SK-N-SH (cell line): ENCODE measurements at regions not wholly inside any gene's neighbourhood (a gene's known extent, or its start where the extent isn't known, plus 50 kb on each side); places are given as distances from the start of the nearest gene placed in this dataset.

ENCODE experiments used
- CTCF ChIA-PET: fragments of 300-600, 350-600 bp; formaldehyde crosslinking; extraction: SDS; loops from one replicate; lab custom pipeline; 2021; lab: Yijun Ruan, JAX
- POLR2A ChIA-PET: fragments of 350-600 bp; sonication (Branson Sonifier 250); formaldehyde crosslinking; extraction: SDS; loops from one replicate; lab custom pipeline; 2020; ENCODE audit warnings: antibody characterized with exemption, inconsistent platforms; lab: Yijun Ruan, JAX
- DNase-seq: peaks from one replicate; pipeline ENCODE4 v3.0.0; 2012
- H2AFZ ChIP-seq: fragments of 200-600 bp; sonication (generic); 2 replicates; pipeline ENCODE4 v1.8.1; 2016; ENCODE audit warnings: antibody characterized with exemption, mild to moderate bottlenecking, low read depth
- H3F3A ChIP-seq: fragments of 200-600 bp; sonication (generic); replicated peaks from 2 replicates; pipeline ENCODE3; 2016; ENCODE audit warnings: antibody characterized with exemption, mild to moderate bottlenecking; ENCODE audit not compliant: insufficient read depth
- H3K27ac ChIP-seq, 2 experiments: fragments of 200-500 bp in 1 of 2; fragments of 200-600 bp in 1 of 2; sonication (Bioruptor generic) in 1 of 2; sonication (generic), shearing (Covaris generic) in 1 of 2; 2 replicates each; pipeline versions ENCODE4 v1.5.1 to v1.6.1; 2014 to 2016; ENCODE audit warnings: low read depth in 2 of 2, inconsistent platforms in 1 of 2, low read length in 1 of 2, mild to moderate bottlenecking in 1 of 2, mixed read lengths in 1 of 2
- H3K27me3 ChIP-seq: fragments of 200-600 bp; sonication (generic), shearing (Covaris generic); 2 replicates; pipeline ENCODE4 v1.6.1; 2016; ENCODE audit warnings: mixed run types; ENCODE audit not compliant: insufficient read depth
- H3K36me3 ChIP-seq, 2 experiments: fragments of 200-500 bp in 1 of 2; fragments of 200-600 bp in 1 of 2; sonication (Bioruptor generic) in 1 of 2; sonication (generic) in 1 of 2; replicated peaks in 1 of 2; 2 replicates each; pipeline versions ENCODE3 to v1.5.1; 2014 to 2016; ENCODE audit warnings: low read length in 1 of 2, mild to moderate bottlenecking in 1 of 2; ENCODE audit not compliant: insufficient read depth in 2 of 2, control insufficient read depth in 1 of 2
- H3K4me1 ChIP-seq, 2 experiments: fragments of 200-500 bp in 1 of 2; fragments of 200-600 bp in 1 of 2; sonication (Bioruptor generic) in 1 of 2; sonication (generic), shearing (Covaris generic) in 1 of 2; 2 replicates each; pipeline versions ENCODE4 v1.5.1 to v1.6.1; 2014 to 2016; ENCODE audit warnings: low read depth in 1 of 2, low read length in 1 of 2, mixed run types in 1 of 2; ENCODE audit not compliant: insufficient read depth in 2 of 2, control insufficient read depth in 1 of 2
- H3K4me2 ChIP-seq: fragments of 200-600 bp; sonication (generic), shearing (Covaris generic); 2 replicates; pipeline ENCODE4 v1.6.1; 2017; ENCODE audit warnings: mixed run types
- H3K4me3 ChIP-seq, 2 experiments: fragments of 200-500 bp in 1 of 2; fragments of 200-600 bp in 1 of 2; sonication (Bioruptor generic) in 1 of 2; sonication (generic), shearing (Covaris generic) in 1 of 2; 2 replicates each; pipeline versions ENCODE4 v1.5.1 to v1.8.1; 2014 to 2016; ENCODE audit warnings: low read depth in 2 of 2, inconsistent platforms in 1 of 2, low read length in 1 of 2, mild to moderate bottlenecking in 1 of 2, mixed read lengths in 1 of 2, moderate library complexity in 1 of 2
- H3K79me2 ChIP-seq: fragments of 200-600 bp; sonication (generic); 2 replicates; pipeline ENCODE4 v1.8.1; 2017; ENCODE audit warnings: mild to moderate bottlenecking; ENCODE audit not compliant: insufficient read depth
- H3K9ac ChIP-seq: fragments of 200-600 bp; sonication (generic); 2 replicates; pipeline ENCODE4 v1.6.1; 2017; ENCODE audit warnings: mixed run types
- H3K9me2 ChIP-seq: fragments of 200-600 bp; sonication (generic); 2 replicates; pipeline ENCODE4 v1.6.1; 2017; ENCODE audit warnings: mixed run types
- H3K9me3 ChIP-seq: fragments of 200-600 bp; sonication (generic); 2 replicates; pipeline ENCODE4 v1.6.1; 2017; ENCODE audit warnings: mixed run types, mild to moderate bottlenecking, moderate library complexity
- H4K20me1 ChIP-seq: fragments of 200-600 bp; sonication (generic); 2 replicates; pipeline ENCODE4 v1.6.1; 2017; ENCODE audit warnings: mild to moderate bottlenecking, mixed run types; ENCODE audit not compliant: insufficient read depth
- ELF1 ChIP-seq: IDR thresholded peaks from 2 replicates; pipeline ENCODE4 v1.4.0; 2012
- EP300 ChIP-seq, 2 experiments: IDR thresholded peaks; 2 replicates each; pipeline versions ENCODE4 v1.4.0 to v1.6.1; 2012; ENCODE audit warnings: borderline replicate concordance in 1 of 2, low read depth in 1 of 2, low read length in 1 of 2
- FOSL2 ChIP-seq: IDR thresholded peaks from 2 replicates; pipeline ENCODE4 v1.4.0; 2012; ENCODE audit warnings: low read depth, mild to moderate bottlenecking, moderate library complexity, borderline replicate concordance
- GABPA ChIP-seq: IDR thresholded peaks from 2 replicates; pipeline ENCODE4 v1.4.0; 2012; ENCODE audit warnings: low read depth, mild to moderate bottlenecking
- IRF3 ChIP-seq: fragments of 150-350 bp; IDR thresholded peaks from 2 replicates; pipeline ENCODE4 v1.6.1; 2016; ENCODE audit warnings: mild to moderate bottlenecking, low read depth, low read length
- JUND ChIP-seq: IDR thresholded peaks from 2 replicates; pipeline ENCODE4 v1.4.0; 2012
- MXI1 ChIP-seq: IDR thresholded peaks from 2 replicates; pipeline ENCODE4 v1.6.1; 2012; ENCODE audit warnings: mild to moderate bottlenecking, low read depth, low read length, improper control_type of control experiment
- RCOR1 ChIP-seq: fragments of 150-350 bp; IDR thresholded peaks from 2 replicates; pipeline ENCODE4 v1.6.1; 2017; ENCODE audit warnings: antibody characterized with exemption, low read length
- RXRA ChIP-seq: IDR thresholded peaks from 2 replicates; pipeline ENCODE4 v1.4.0; 2012; ENCODE audit warnings: low read depth, mild to moderate bottlenecking, borderline replicate concordance
- SMC3 ChIP-seq: IDR thresholded peaks from 2 replicates; pipeline ENCODE4 v1.6.1; 2012; ENCODE audit warnings: low read depth, low read length, improper control_type of control experiment
- TAF1 ChIP-seq: IDR thresholded peaks from 2 replicates; pipeline ENCODE4 v1.6.1; 2012; ENCODE audit warnings: low read depth, mild to moderate bottlenecking, low read length, moderate library complexity, borderline replicate concordance
- TCF12 ChIP-seq: IDR thresholded peaks from 2 replicates; pipeline ENCODE4 v1.4.0; 2012
- TEAD4 ChIP-seq: IDR thresholded peaks from 2 replicates; pipeline ENCODE4 v1.4.0; 2012; ENCODE audit warnings: mild to moderate bottlenecking, borderline replicate concordance; ENCODE audit not compliant: insufficient read depth
- YY1 ChIP-seq: IDR thresholded peaks from 2 replicates; pipeline ENCODE4 v1.4.0; 2012; ENCODE audit warnings: low read depth, mild to moderate bottlenecking
- ZBTB33 ChIP-seq: IDR thresholded peaks from 2 replicates; pipeline ENCODE4 v1.4.0; 2012; ENCODE audit warnings: low read depth, borderline replicate concordance
- WGBS: methylation state at CpG from one replicate; pipeline ENCODE4 v1.1.6; 2017; ENCODE audit warnings: low lambda C conversion rate; 5-methylcytosine and 5-hydroxymethylcytosine counted together
- TF ChIP-seq, protein P1 (sequence below): fragments of 200-600 bp; sonication (generic); IDR thresholded peaks from 2 replicates; pipeline ENCODE4 v1.6.1; 2017; ENCODE audit warnings: antibody characterized with exemption, mild to moderate bottlenecking, moderate library complexity
- TF ChIP-seq, protein P2 (sequence below): fragments of 150-350 bp; IDR thresholded peaks from 2 replicates; pipeline ENCODE4 v1.6.1; 2017; ENCODE audit warnings: antibody characterized with exemption, low read length, low read depth, borderline replicate concordance
- TF ChIP-seq, protein P3 (sequence below): IDR thresholded peaks from 2 replicates; pipeline ENCODE4 v1.4.0; 2012; ENCODE audit warnings: low read depth

- POLR2A ChIA-PET: no interaction called here
- no peak for DNase-seq
Observed at GRCh38 chr16:76940251-76940650, 250.7 kb upstream of the MON1B start.

DNA sequence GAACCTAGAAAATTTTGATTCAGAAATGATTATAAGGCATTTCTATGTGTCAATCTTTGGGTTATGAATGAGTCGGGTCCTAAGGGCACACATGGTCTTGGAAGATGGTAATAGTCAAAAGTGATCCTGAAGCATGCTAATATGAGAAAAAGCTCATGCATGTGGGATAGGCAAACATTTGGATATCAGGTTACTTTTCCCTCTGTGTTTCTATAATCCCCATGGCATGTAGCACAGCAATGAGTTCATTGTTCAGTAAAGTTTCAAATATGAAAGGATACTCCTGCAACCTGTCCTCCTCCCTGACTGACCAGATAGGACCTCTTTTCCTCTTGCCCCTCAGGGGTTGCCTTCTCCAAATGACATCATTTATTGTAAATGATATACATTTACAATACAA is 249.9 kb upstream of the MON1B start:
- WGBS: 94% methylated on average over 1 of the region's 1 CpG
- POLR2A ChIA-PET: no interaction called here
- H3K27ac ChIP-seq: no peak overlapping the region
- TF ChIP-seq ZBTB33: no peak
- TF ChIP-seq, protein P1, sequence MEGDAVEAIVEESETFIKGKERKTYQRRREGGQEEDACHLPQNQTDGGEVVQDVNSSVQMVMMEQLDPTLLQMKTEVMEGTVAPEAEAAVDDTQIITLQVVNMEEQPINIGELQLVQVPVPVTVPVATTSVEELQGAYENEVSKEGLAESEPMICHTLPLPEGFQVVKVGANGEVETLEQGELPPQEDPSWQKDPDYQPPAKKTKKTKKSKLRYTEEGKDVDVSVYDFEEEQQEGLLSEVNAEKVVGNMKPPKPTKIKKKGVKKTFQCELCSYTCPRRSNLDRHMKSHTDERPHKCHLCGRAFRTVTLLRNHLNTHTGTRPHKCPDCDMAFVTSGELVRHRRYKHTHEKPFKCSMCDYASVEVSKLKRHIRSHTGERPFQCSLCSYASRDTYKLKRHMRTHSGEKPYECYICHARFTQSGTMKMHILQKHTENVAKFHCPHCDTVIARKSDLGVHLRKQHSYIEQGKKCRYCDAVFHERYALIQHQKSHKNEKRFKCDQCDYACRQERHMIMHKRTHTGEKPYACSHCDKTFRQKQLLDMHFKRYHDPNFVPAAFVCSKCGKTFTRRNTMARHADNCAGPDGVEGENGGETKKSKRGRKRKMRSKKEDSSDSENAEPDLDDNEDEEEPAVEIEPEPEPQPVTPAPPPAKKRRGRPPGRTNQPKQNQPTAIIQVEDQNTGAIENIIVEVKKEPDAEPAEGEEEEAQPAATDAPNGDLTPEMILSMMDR: no peak
- TF ChIP-seq MXI1: no peak
- TF ChIP-seq EP300 (IDR thresholded peaks at IDR 0.05; ENCODE audit: borderline replicate concordance in 1 of 2, low read depth in 1 of 2, low read length in 1 of 2): no peak
- TF ChIP-seq RXRA: no peak
- TF ChIP-seq RCOR1: no peak
- TF ChIP-seq GABPA: no peak
- TF ChIP-seq TEAD4: no peak
- no peak for TF ChIP-seq FOSL2
- TF ChIP-seq, protein P2, sequence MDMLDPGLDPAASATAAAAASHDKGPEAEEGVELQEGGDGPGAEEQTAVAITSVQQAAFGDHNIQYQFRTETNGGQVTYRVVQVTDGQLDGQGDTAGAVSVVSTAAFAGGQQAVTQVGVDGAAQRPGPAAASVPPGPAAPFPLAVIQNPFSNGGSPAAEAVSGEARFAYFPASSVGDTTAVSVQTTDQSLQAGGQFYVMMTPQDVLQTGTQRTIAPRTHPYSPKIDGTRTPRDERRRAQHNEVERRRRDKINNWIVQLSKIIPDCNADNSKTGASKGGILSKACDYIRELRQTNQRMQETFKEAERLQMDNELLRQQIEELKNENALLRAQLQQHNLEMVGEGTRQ: no peak
- TF ChIP-seq TCF12: no peak
- TF ChIP-seq IRF3: no peak
- TF ChIP-seq TAF1: no peak
- TF ChIP-seq, protein P3, sequence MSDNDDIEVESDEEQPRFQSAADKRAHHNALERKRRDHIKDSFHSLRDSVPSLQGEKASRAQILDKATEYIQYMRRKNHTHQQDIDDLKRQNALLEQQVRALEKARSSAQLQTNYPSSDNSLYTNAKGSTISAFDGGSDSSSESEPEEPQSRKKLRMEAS: no peak
- TF ChIP-seq ELF1: no peak
- no peak for TF ChIP-seq SMC3
- no peak for TF ChIP-seq YY1
- no peak for TF ChIP-seq JUND

More at GRCh38 chr16:76940251-76940650, 250.7 kb upstream of the MON1B start:
- Histone ChIP-seq H3K27me3 (no peaks in the 10 kb centered on the region), H3F3A (no peaks in the 10 kb centered on the region), H3K9me2 (no peaks in the 10 kb centered on the region)
- 58% methylated on average over 1 of the region's 1 CpG for WGBS
- TF ChIP-seq SMC3 (no peak), TAF1 (no peak)
- TF ChIP-seq, all 33 proteins: peak for 0
- Histone ChIP-seq H3K27ac (no peak overlapping the region), H3K9ac (no peak overlapping the region), H3K4me1 (no peaks in the 10 kb centered on the region), H3K4me2 (no peak overlapping the region), H4K20me1 (no peaks in the 10 kb centered on the region), H3K36me3 (no peaks in the 10 kb centered on the region), H3K4me3 (no peak overlapping the region), H3K9me3 (no peaks in the 10 kb centered on the region), H2AFZ (no peak overlapping the region), H3K79me2 (no peaks in the 10 kb centered on the region)
- CTCF ChIA-PET: interaction anchor here (0.7 kb wide), 1 partner anchor 488 kb away, joined by 3 read pairs; no protein-coding TSS in a partner anchor

More for the DNA sequence above, 249.9 kb upstream of the MON1B start:
- Histone ChIP-seq H3K4me3 (no peak overlapping the region), H4K20me1 (no peaks in the 10 kb centered on the region), H3K27me3 (no peaks in the 10 kb centered on the region), H3K9ac (no peak overlapping the region), H2AFZ (no peak overlapping the region), H3K36me3 (no peaks in the 10 kb centered on the region), H3F3A (no peaks in the 10 kb centered on the region), H3K4me2 (no peak overlapping the region), H3K79me2 (no peaks in the 10 kb centered on the region), H3K4me1 (no peaks in the 10 kb centered on the region; a peak in 1 of 4 replicates), H3K9me3 (peaks cover under 1% of the 10 kb centered on the region; the same call in 1 of the 2 replicates), H3K9me2 (no peaks in the 10 kb centered on the region)
- CTCF ChIA-PET: no interaction called here
- DNase-seq: no peak
